Prostate gland (tissue), 2 donors: ENCODE measurements at regions not wholly inside any gene's neighbourhood (a gene's known extent, or its start where the extent isn't known, plus 50 kb on each side); places are given as distances from the start of the nearest gene placed in this dataset.
A peak's percentile ranks its signal among the peaks of the same experiment; 100 is the strongest.

Source experiments
- CTCF ChIP-seq, 4 experiments: fragments of 200-600 bp in 2 of 4; fragments of 450-650 bp in 2 of 4; sonication (generic) in 2 of 4; IDR thresholded peaks; 1 replicate in 3 of 4; 2 replicates in 1 of 4; pipeline ENCODE4 v1.5.1; 2016 to 2019; ENCODE audit warnings: antibody characterized with exemption in 4 of 4, mild to moderate bottlenecking in 2 of 4, moderate library complexity in 2 of 4
- POLR2A ChIP-seq: fragments of 450-650 bp; IDR thresholded peaks from one replicate; pipeline ENCODE4 v1.6.1; 2016; ENCODE audit warnings: antibody characterized with exemption, mild to moderate bottlenecking
- POLR2AphosphoS5 ChIP-seq: sonication (generic); formaldehyde crosslinking; IDR thresholded peaks from one replicate; pipeline ENCODE4 v1.6.1; 2017; ENCODE audit warnings: antibody characterized with exemption

GRCh38 chrX:40877887-40878286 is 142.5 kb upstream of the MED14 start:
- TF ChIP-seq CTCF (IDR thresholded peaks at IDR 0.05) (peak in 2 of 4 experiments; percentile 49), POLR2AphosphoS5 (no peak), POLR2A (no peak)
